ENCODE measurements at regions not wholly inside any gene's neighbourhood (a gene's known extent, or its start where the extent isn't known, plus 50 kb on each side); places are given as distances from the start of the nearest gene placed in this dataset.

GRCh38 chr10:31172925-31173324 is 141.3 kb upstream of the ZNF438 start:
- H3K27ac Mint-ChIP-seq: no peak overlapping the region
- no peaks in the 10 kb centered on the region for H3K27me3 Mint-ChIP-seq
- H3K4me3 Mint-ChIP-seq: no peak overlapping the region
- H3K4me1 Mint-ChIP-seq (ENCODE audit: low read depth): no peaks in the 10 kb centered on the region
- no peaks in the 10 kb centered on the region for H3K36me3 Mint-ChIP-seq
- H3K9me3 Mint-ChIP-seq (ENCODE audit: low read depth): peaks cover 13% of the 10 kb centered on the region

- peaks cover 13% of the 10 kb centered on the region for H3K9me3 Mint-ChIP-seq (ENCODE audit: low read depth)
- H3K4me1 Mint-ChIP-seq (ENCODE audit: low read depth): no peaks in the 10 kb centered on the region
- no peaks in the 10 kb centered on the region for H3K27me3 Mint-ChIP-seq
- H3K36me3 Mint-ChIP-seq: no peaks in the 10 kb centered on the region
- no peak overlapping the region for H3K4me3 Mint-ChIP-seq
- H3K27ac Mint-ChIP-seq: no peak overlapping the region
Observed at GRCh38 chr10:31173752-31174151, 142.1 kb upstream of the ZNF438 start.

GRCh38 chr10:31179091-31179680 is 139.8 kb upstream of the ZEB1 start:
- H3K4me3 Mint-ChIP-seq: no peak overlapping the region
- H3K4me1 Mint-ChIP-seq (ENCODE audit: low read depth): no peaks in the 10 kb centered on the region
- H3K9me3 Mint-ChIP-seq (ENCODE audit: low read depth): peaks cover 6% of the 10 kb centered on the region
- H3K27me3 Mint-ChIP-seq: no peaks in the 10 kb centered on the region
- no peaks in the 10 kb centered on the region for H3K36me3 Mint-ChIP-seq
- H3K27ac Mint-ChIP-seq: no peak overlapping the region

GRCh38 chr10:31186225-31187000 is 132.6 kb upstream of the ZEB1 start:
- no peaks in the 10 kb centered on the region for H3K4me1 Mint-ChIP-seq (ENCODE audit: low read depth)

GRCh38 chr10:31187182-31187581 is 131.8 kb upstream of the ZEB1 start:
- Mint-ChIP-seq H3K27ac (no peak overlapping the region), H3K36me3 (no peaks in the 10 kb centered on the region), H3K27me3 (no peaks in the 10 kb centered on the region), H3K4me1 (ENCODE audit: low read depth) (no peaks in the 10 kb centered on the region), H3K9me3 (ENCODE audit: low read depth) (no peaks in the 10 kb centered on the region), H3K4me3 (no peak overlapping the region)

More at GRCh38 chr10:31186225-31187000, 132.6 kb upstream of the ZEB1 start:
- Mint-ChIP-seq H3K36me3 (no peaks in the 10 kb centered on the region), H3K9me3 (ENCODE audit: low read depth) (no peaks in the 10 kb centered on the region), H3K4me3 (no peak overlapping the region), H3K27ac (no peak overlapping the region), H3K27me3 (no peaks in the 10 kb centered on the region)

- Mint-ChIP-seq H3K27ac (no peak overlapping the region), H3K36me3 (no peaks in the 10 kb centered on the region), H3K9me3 (ENCODE audit: low read depth) (no peaks in the 10 kb centered on the region), H3K4me3 (no peak overlapping the region), H3K27me3 (no peaks in the 10 kb centered on the region), H3K4me1 (ENCODE audit: low read depth) (no peaks in the 10 kb centered on the region)
Observed at GRCh38 chr10:31187607-31188210, 131.3 kb upstream of the ZEB1 start.

GRCh38 chr10:31188792-31189406 is 130.1 kb upstream of the ZEB1 start:
- Mint-ChIP-seq H3K4me3 (no peak overlapping the region), H3K27ac (no peak overlapping the region), H3K9me3 (ENCODE audit: low read depth) (no peaks in the 10 kb centered on the region), H3K4me1 (ENCODE audit: low read depth) (no peaks in the 10 kb centered on the region), H3K27me3 (no peaks in the 10 kb centered on the region), H3K36me3 (no peaks in the 10 kb centered on the region)

GRCh38 chr10:31190488-31190887 is 128.5 kb upstream of the ZEB1 start:
- no peaks in the 10 kb centered on the region for H3K9me3 Mint-ChIP-seq (ENCODE audit: low read depth)
- no peak overlapping the region for H3K4me3 Mint-ChIP-seq
- no peaks in the 10 kb centered on the region for H3K36me3 Mint-ChIP-seq
- no peak overlapping the region for H3K27ac Mint-ChIP-seq
- no peaks in the 10 kb centered on the region for H3K27me3 Mint-ChIP-seq
- no peaks in the 10 kb centered on the region for H3K4me1 Mint-ChIP-seq (ENCODE audit: low read depth)

- no peak overlapping the region for H3K27ac Mint-ChIP-seq
Observed at GRCh38 chr10:31192475-31192874, 126.5 kb upstream of the ZEB1 start.

GRCh38 chr10:31194986-31195385 is 124.0 kb upstream of the ZEB1 start:
- H3K4me1 Mint-ChIP-seq (ENCODE audit: low read depth): no peaks in the 10 kb centered on the region
- no peaks in the 10 kb centered on the region for H3K9me3 Mint-ChIP-seq (ENCODE audit: low read depth)
- H3K4me3 Mint-ChIP-seq: no peak overlapping the region
- H3K27me3 Mint-ChIP-seq: no peaks in the 10 kb centered on the region
- no peak overlapping the region for H3K27ac Mint-ChIP-seq
- H3K36me3 Mint-ChIP-seq: no peaks in the 10 kb centered on the region

More at GRCh38 chr10:31192475-31192874, 126.5 kb upstream of the ZEB1 start:
- Mint-ChIP-seq H3K4me3 (no peak overlapping the region), H3K4me1 (ENCODE audit: low read depth) (no peaks in the 10 kb centered on the region), H3K36me3 (no peaks in the 10 kb centered on the region), H3K9me3 (ENCODE audit: low read depth) (no peaks in the 10 kb centered on the region), H3K27me3 (no peaks in the 10 kb centered on the region)

- H3K4me3 Mint-ChIP-seq: no peak overlapping the region
- no peak overlapping the region for H3K27ac Mint-ChIP-seq
- H3K27me3 Mint-ChIP-seq: no peaks in the 10 kb centered on the region
- H3K4me1 Mint-ChIP-seq (ENCODE audit: low read depth): no peaks in the 10 kb centered on the region
- H3K36me3 Mint-ChIP-seq: no peaks in the 10 kb centered on the region
- no peaks in the 10 kb centered on the region for H3K9me3 Mint-ChIP-seq (ENCODE audit: low read depth)
Observed at GRCh38 chr10:31197886-31198285, 121.1 kb upstream of the ZEB1 start.

GRCh38 chr10:31204090-31204489 is 114.9 kb upstream of the ZEB1 start:
- no peaks in the 10 kb centered on the region for H3K9me3 Mint-ChIP-seq (ENCODE audit: low read depth)
- H3K36me3 Mint-ChIP-seq: no peaks in the 10 kb centered on the region
- no peaks in the 10 kb centered on the region for H3K27me3 Mint-ChIP-seq
- H3K4me1 Mint-ChIP-seq (ENCODE audit: low read depth): no peaks in the 10 kb centered on the region
- no peak overlapping the region for H3K27ac Mint-ChIP-seq
- H3K4me3 Mint-ChIP-seq: no peak overlapping the region

GRCh38 chr10:31207636-31208035 is 111.4 kb upstream of the ZEB1 start:
- Mint-ChIP-seq H3K4me1 (ENCODE audit: low read depth) (no peaks in the 10 kb centered on the region), H3K9me3 (ENCODE audit: low read depth) (no peaks in the 10 kb centered on the region), H3K36me3 (no peaks in the 10 kb centered on the region), H3K27me3 (no peaks in the 10 kb centered on the region), H3K27ac (no peak overlapping the region), H3K4me3 (no peak overlapping the region)

GRCh38 chr10:31209478-31209877 is 109.5 kb upstream of the ZEB1 start:
- Mint-ChIP-seq H3K27me3 (no peaks in the 10 kb centered on the region), H3K4me3 (no peak overlapping the region), H3K36me3 (no peaks in the 10 kb centered on the region), H3K9me3 (ENCODE audit: low read depth) (no peaks in the 10 kb centered on the region), H3K27ac (no peak overlapping the region), H3K4me1 (ENCODE audit: low read depth) (no peaks in the 10 kb centered on the region)

GRCh38 chr10:31210190-31210589 is 108.8 kb upstream of the ZEB1 start:
- Mint-ChIP-seq H3K36me3 (no peaks in the 10 kb centered on the region), H3K4me1 (ENCODE audit: low read depth) (no peaks in the 10 kb centered on the region), H3K9me3 (ENCODE audit: low read depth) (no peaks in the 10 kb centered on the region)

More at GRCh38 chr10:31210190-31210589, 108.8 kb upstream of the ZEB1 start:
- Mint-ChIP-seq H3K4me3 (no peak overlapping the region), H3K27ac (no peak overlapping the region), H3K27me3 (no peaks in the 10 kb centered on the region)

Measured in activated naive CD8-positive, alpha-beta T cell (primary cell).